Cardiac muscle cell (in vitro differentiated cells and primary cell): ENCODE measurements at regions not wholly inside any gene's neighbourhood (a gene's known extent, or its start where the extent isn't known, plus 50 kb on each side); places are given as distances from the start of the nearest gene placed in this dataset.
A peak's percentile ranks its signal among the peaks of the same experiment; 100 is the strongest.

ENCODE experiments used
- DNase-seq, 2 donors: peaks; one replicate each; pipeline versions ENCODE4 v3.0.0 to v3.0.0-alpha.2; 2010 to 2017; ENCODE audit warnings: low read depth in 1 of 2, low spot score in 1 of 2
- H3K27ac ChIP-seq: fragments of 200-600 bp; sonication (generic); 2 replicates; pipeline ENCODE4 v1.5.1; 2016
- H3K27me3 ChIP-seq: fragments of 200-600 bp; sonication (generic); 2 replicates; pipeline ENCODE4 v1.6.0; 2016; ENCODE audit warnings: control low read depth
- H3K36me3 ChIP-seq: fragments of 200-600 bp; sonication (generic); 2 replicates; pipeline ENCODE4 v1.5.1; 2016; ENCODE audit warnings: control low read depth
- H3K4me1 ChIP-seq: fragments of 200-600 bp; sonication (generic); 2 replicates; pipeline ENCODE4 v1.8.1; 2017; ENCODE audit warnings: low read depth, mild to moderate bottlenecking, mixed run types
- H3K4me3 ChIP-seq: fragments of 200-600 bp; sonication (generic); 2 replicates; pipeline ENCODE4 v1.5.1; 2016; ENCODE audit warnings: mild to moderate bottlenecking
- H3K9me3 ChIP-seq: fragments of 200-600 bp; sonication (generic); 2 replicates; pipeline ENCODE4 v1.5.1; 2017; ENCODE audit warnings: low read depth, mild to moderate bottlenecking, control low read depth
- CTCF ChIP-seq: IDR thresholded peaks from 2 replicates; pipeline ENCODE4 v1.5.1; 2012; ENCODE audit warnings: low read depth, mild to moderate bottlenecking, low read length

- Histone ChIP-seq H3K9me3 (no peaks in the 10 kb centered on the region), H3K4me1 (no peaks in the 10 kb centered on the region), H3K4me3 (no peak overlapping the region), H3K27ac (no peak overlapping the region), H3K27me3 (no peaks in the 10 kb centered on the region), H3K36me3 (no peaks in the 10 kb centered on the region)
- no peak for TF ChIP-seq CTCF
- DNase-seq: peak in 1 of 2 donors; percentile 14
These were observed 82.7 kb upstream of the KITLG start for GRCh38 chr12:88662961-88663360.

- no peak for TF ChIP-seq CTCF
- peaks cover 1% of the 10 kb centered on the region for H3K9me3 ChIP-seq
- no peak for DNase-seq
- H3K4me1 ChIP-seq: no peaks in the 10 kb centered on the region
- H3K27me3 ChIP-seq: no peaks in the 10 kb centered on the region
- H3K36me3 ChIP-seq: no peaks in the 10 kb centered on the region
- H3K4me3 ChIP-seq: no peak overlapping the region
- no peak overlapping the region for H3K27ac ChIP-seq
These were observed 81.8 kb upstream of the KITLG start for GRCh38 chr12:88662093-88662492.

GRCh38 chr12:88658009-88658408, 77.7 kb upstream of the KITLG start:
- Histone ChIP-seq H3K27ac (no peak overlapping the region), H3K36me3 (no peaks in the 10 kb centered on the region), H3K4me1 (no peaks in the 10 kb centered on the region), H3K4me3 (no peak overlapping the region), H3K27me3 (no peaks in the 10 kb centered on the region), H3K9me3 (peaks cover 3% of the 10 kb centered on the region)
- peak in 1 of 2 donors; percentile 58 for DNase-seq
- no peak for TF ChIP-seq CTCF

- no peaks in the 10 kb centered on the region for H3K27me3 ChIP-seq
- no peak overlapping the region for H3K27ac ChIP-seq
- H3K4me1 ChIP-seq: no peaks in the 10 kb centered on the region
- DNase-seq: peak in 1 of 2 donors; percentile 32
- no peaks in the 10 kb centered on the region for H3K9me3 ChIP-seq
- no peak for TF ChIP-seq CTCF
- H3K36me3 ChIP-seq: no peaks in the 10 kb centered on the region
- no peak overlapping the region for H3K4me3 ChIP-seq
These were observed 70.4 kb upstream of the KITLG start for GRCh38 chr12:88650715-88651114.

GRCh38 chr12:88648625-88649024, 68.4 kb upstream of the KITLG start:
- Histone ChIP-seq H3K4me1 (no peaks in the 10 kb centered on the region), H3K36me3 (no peaks in the 10 kb centered on the region), H3K9me3 (no peaks in the 10 kb centered on the region), H3K27ac (no peak overlapping the region), H3K27me3 (no peaks in the 10 kb centered on the region), H3K4me3 (no peak overlapping the region)
- DNase-seq: no peak
- no peak for TF ChIP-seq CTCF

- no peaks in the 10 kb centered on the region for H3K4me1 ChIP-seq
- no peaks in the 10 kb centered on the region for H3K27me3 ChIP-seq
- no peak overlapping the region for H3K4me3 ChIP-seq
- no peak for TF ChIP-seq CTCF
- H3K27ac ChIP-seq: no peak overlapping the region
- no peaks in the 10 kb centered on the region for H3K36me3 ChIP-seq
- no peak for DNase-seq
- no peaks in the 10 kb centered on the region for H3K9me3 ChIP-seq
These were observed 66.6 kb upstream of the KITLG start for GRCh38 chr12:88646824-88647223.
